ENCODE measurements at regions not wholly inside any gene's neighbourhood (a gene's known extent, or its start where the extent isn't known, plus 50 kb on each side); places are given as distances from the start of the nearest gene placed in this dataset.

GRCh38 chr22:47994601-47995263 lies 1232.3 kb downstream of the TBC1D22A start:
- no peak overlapping the region for H3K4me3 ChIP-seq (ENCODE audit: low read depth, low read length)
- in situ Hi-C loops (cut with HindIII; ENCODE audit: low sequenced_read_pairs): loop anchor here (5.0 kb wide), 1 partner anchor 37 kb away; no protein-coding TSS in a partner anchor

GRCh38 chr22:47994045-47994444 lies 1231.6 kb downstream of the TBC1D22A start:
- no peak for DNase-seq (ENCODE audit: low read depth)
- in situ Hi-C loops (cut with HindIII; ENCODE audit: low sequenced_read_pairs): no loop called here
- no peak overlapping the region for H3K4me3 ChIP-seq (ENCODE audit: low read depth, low read length)
- TF ChIP-seq CTCF (IDR thresholded peaks at IDR 0.05; ENCODE audit: low read depth, low read length, missing control alignments): no peak

More at GRCh38 chr22:47994601-47995263, 1232.3 kb downstream of the TBC1D22A start:
- no peak for TF ChIP-seq CTCF (IDR thresholded peaks at IDR 0.05; ENCODE audit: low read depth, low read length, missing control alignments)
- DNase-seq (ENCODE audit: low read depth): no peak

GRCh38 chr22:47990481-47990880 lies 1228.0 kb downstream of the TBC1D22A start:
- H3K4me3 ChIP-seq (ENCODE audit: low read depth, low read length): no peak overlapping the region
- in situ Hi-C loops (cut with HindIII; ENCODE audit: low sequenced_read_pairs): no loop called here
- no peak for TF ChIP-seq CTCF (IDR thresholded peaks at IDR 0.05; ENCODE audit: low read depth, low read length, missing control alignments)
- no peak for DNase-seq (ENCODE audit: low read depth)

GRCh38 chr22:47987885-47988515 lies 1225.5 kb downstream of the TBC1D22A start:
- DNase-seq (ENCODE audit: low read depth): no peak
- no peak for TF ChIP-seq CTCF (IDR thresholded peaks at IDR 0.05; ENCODE audit: low read depth, low read length, missing control alignments)
- in situ Hi-C loops (cut with HindIII; ENCODE audit: low sequenced_read_pairs): no loop called here
- no peak overlapping the region for H3K4me3 ChIP-seq (ENCODE audit: low read depth, low read length)

- no peak for TF ChIP-seq CTCF (IDR thresholded peaks at IDR 0.05; ENCODE audit: low read depth, low read length, missing control alignments)
- H3K4me3 ChIP-seq (ENCODE audit: low read depth, low read length): no peak overlapping the region
- in situ Hi-C loops (cut with HindIII; ENCODE audit: low sequenced_read_pairs): no loop called here
- no peak for DNase-seq (ENCODE audit: low read depth)
Measured at GRCh38 chr22:47976219-47976618, 1213.8 kb downstream of the TBC1D22A start.

GRCh38 chr22:47967831-47968230 lies 1205.4 kb downstream of the TBC1D22A start:
- in situ Hi-C loops (cut with HindIII; ENCODE audit: low sequenced_read_pairs): no loop called here
- no peak for DNase-seq (ENCODE audit: low read depth)
- no peak overlapping the region for H3K4me3 ChIP-seq (ENCODE audit: low read depth, low read length)
- no peak for TF ChIP-seq CTCF (IDR thresholded peaks at IDR 0.05; ENCODE audit: low read depth, low read length, missing control alignments)
